ENCODE measurements at regions not wholly inside any gene's neighbourhood (a gene's known extent, or its start where the extent isn't known, plus 50 kb on each side); places are given as distances from the start of the nearest gene placed in this dataset.

- TF ChIP-seq, protein P1, sequence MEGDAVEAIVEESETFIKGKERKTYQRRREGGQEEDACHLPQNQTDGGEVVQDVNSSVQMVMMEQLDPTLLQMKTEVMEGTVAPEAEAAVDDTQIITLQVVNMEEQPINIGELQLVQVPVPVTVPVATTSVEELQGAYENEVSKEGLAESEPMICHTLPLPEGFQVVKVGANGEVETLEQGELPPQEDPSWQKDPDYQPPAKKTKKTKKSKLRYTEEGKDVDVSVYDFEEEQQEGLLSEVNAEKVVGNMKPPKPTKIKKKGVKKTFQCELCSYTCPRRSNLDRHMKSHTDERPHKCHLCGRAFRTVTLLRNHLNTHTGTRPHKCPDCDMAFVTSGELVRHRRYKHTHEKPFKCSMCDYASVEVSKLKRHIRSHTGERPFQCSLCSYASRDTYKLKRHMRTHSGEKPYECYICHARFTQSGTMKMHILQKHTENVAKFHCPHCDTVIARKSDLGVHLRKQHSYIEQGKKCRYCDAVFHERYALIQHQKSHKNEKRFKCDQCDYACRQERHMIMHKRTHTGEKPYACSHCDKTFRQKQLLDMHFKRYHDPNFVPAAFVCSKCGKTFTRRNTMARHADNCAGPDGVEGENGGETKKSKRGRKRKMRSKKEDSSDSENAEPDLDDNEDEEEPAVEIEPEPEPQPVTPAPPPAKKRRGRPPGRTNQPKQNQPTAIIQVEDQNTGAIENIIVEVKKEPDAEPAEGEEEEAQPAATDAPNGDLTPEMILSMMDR (IDR thresholded peaks at IDR 0.05) = no peak
- TF ChIP-seq EP300 (IDR thresholded peaks at IDR 0.05) = no peak
Observed at GRCh38 chr9:80222466-80223169, 650.9 kb downstream of the TLE4 start.

All from sigmoid colon (tissue), 4 donors.